SK-N-SH treated with all-trans-retinoic acid at 6 μM for 48 hours (cell line): ENCODE measurements at regions not wholly inside any gene's neighbourhood (a gene's known extent, or its start where the extent isn't known, plus 50 kb on each side); places are given as distances from the start of the nearest gene placed in this dataset.

Source experiments
- ATAC-seq: fragments of 200-7000 bp; cut with Tn5 transposase; 3 replicates; pipeline ENCODE4 v1.9.1; 2020; ENCODE audit warnings: mild to moderate bottlenecking, moderate library complexity
- ARNTL ChIP-seq: fragments of 450-650 bp; formaldehyde crosslinking; IDR thresholded peaks from 2 replicates; pipeline ENCODE4 v1.5.0; 2020; ENCODE audit warnings: low read depth, mild to moderate bottlenecking, moderate library complexity, borderline replicate concordance
- CSDC2 ChIP-seq: fragments of 250-450 bp; sonication (Bioruptor Pico); IDR thresholded peaks from 2 replicates; pipeline ENCODE4 v1.5.0; 2020; ENCODE audit warnings: mild to moderate bottlenecking, moderate library complexity
- ESRRG ChIP-seq: fragments of 250-450 bp; sonication (Bioruptor Pico); IDR thresholded peaks from 2 replicates; pipeline ENCODE4 v1.6.1; 2021; ENCODE audit warnings: mild to moderate bottlenecking
- GLIS3 ChIP-seq: fragments of 250-450 bp; sonication (Bioruptor Pico); IDR thresholded peaks from 2 replicates; pipeline ENCODE4 v1.5.0; 2020; ENCODE audit warnings: mild to moderate bottlenecking, moderate library complexity
- ISL1 ChIP-seq: fragments of 250-450 bp; sonication (Bioruptor Pico); IDR thresholded peaks from 2 replicates; pipeline ENCODE4 v2.1.2; 2022; ENCODE audit warnings: mild to moderate bottlenecking, moderate library complexity
- OSR1 ChIP-seq: fragments of 250-450 bp; sonication (Bioruptor Pico); IDR thresholded peaks from 2 replicates; pipeline ENCODE4 v1.8.0; 2022; ENCODE audit warnings: moderate library complexity, mild to moderate bottlenecking, inconsistent platforms
- PPARA ChIP-seq: fragments of 250-450 bp; sonication (Bioruptor Pico); IDR thresholded peaks from 2 replicates; pipeline ENCODE4 v1.5.0; 2020; ENCODE audit warnings: mild to moderate bottlenecking, borderline replicate concordance
- RARB ChIP-seq: fragments of 250-450 bp; sonication (Bioruptor Pico); IDR thresholded peaks from 2 replicates; pipeline ENCODE4 v1.8.0; 2021; ENCODE audit warnings: mild to moderate bottlenecking, moderate library complexity
- SNAI2 ChIP-seq: fragments of 250-450 bp; sonication (Bioruptor Pico); IDR thresholded peaks from 2 replicates; pipeline ENCODE4 v1.5.0; 2020; ENCODE audit warnings: mild to moderate bottlenecking, moderate library complexity
- TCF4 ChIP-seq: fragments of 250-450 bp; sonication (Bioruptor Pico); IDR thresholded peaks from 2 replicates; pipeline ENCODE4 v1.8.0; 2021; ENCODE audit warnings: mild to moderate bottlenecking, moderate library complexity, borderline replicate concordance
- TOX ChIP-seq: fragments of 250-450 bp; sonication (Bioruptor Pico); IDR thresholded peaks from 2 replicates; pipeline ENCODE4 v1.8.0; 2021; ENCODE audit warnings: mild to moderate bottlenecking, moderate library complexity, borderline replicate concordance
- ZC3H10 ChIP-seq: fragments of 250-450 bp; sonication (Bioruptor Pico); IDR thresholded peaks from 2 replicates; pipeline ENCODE4 v1.5.1; 2021; ENCODE audit warnings: mild to moderate bottlenecking, moderate library complexity
- ZFP3 ChIP-seq: fragments of 250-450 bp; sonication (Bioruptor Pico); IDR thresholded peaks from 2 replicates; pipeline ENCODE4 v1.5.0; 2020; ENCODE audit warnings: mild to moderate bottlenecking, moderate library complexity
- ZFP30 ChIP-seq: fragments of 450-650 bp; formaldehyde crosslinking; IDR thresholded peaks from 2 replicates; pipeline ENCODE4 v1.5.0; 2022; ENCODE audit warnings: mild to moderate bottlenecking, moderate library complexity
- ZNF565 ChIP-seq: fragments of 450-650 bp; formaldehyde crosslinking; conservative IDR thresholded peaks from 2 replicates; pipeline ENCODE4 v1.5.0; 2020; ENCODE audit warnings: low read depth, mild to moderate bottlenecking, moderate library complexity
- ZNF70 ChIP-seq: fragments of 450-650 bp; formaldehyde crosslinking; IDR thresholded peaks from 2 replicates; pipeline ENCODE4 v1.5.0; 2020; ENCODE audit warnings: mild to moderate bottlenecking, moderate library complexity
- ZNF8 ChIP-seq: fragments of 450-650 bp; formaldehyde crosslinking; IDR thresholded peaks from 2 replicates; pipeline ENCODE4 v1.5.0; 2020; ENCODE audit warnings: mild to moderate bottlenecking, moderate library complexity
- TF ChIP-seq, protein P1 (sequence below): fragments of 250-450 bp; sonication (Bioruptor Pico); IDR thresholded peaks from 2 replicates; pipeline ENCODE4 v1.5.0; 2020; ENCODE audit warnings: mild to moderate bottlenecking, moderate library complexity
- TF ChIP-seq, protein P2 (sequence below): fragments of 250-450 bp; sonication (Bioruptor Pico); IDR thresholded peaks from 2 replicates; pipeline ENCODE4 v1.5.1; 2021; ENCODE audit warnings: mild to moderate bottlenecking, moderate library complexity
- TF ChIP-seq, protein P3 (sequence below): fragments of 250-450 bp; sonication (Bioruptor Pico); IDR thresholded peaks from 2 replicates; pipeline ENCODE4 v1.5.1; 2020; ENCODE audit warnings: low read depth, mild to moderate bottlenecking, moderate library complexity
- TF ChIP-seq, protein P4 (sequence below): fragments of 250-450 bp; sonication (Bioruptor Pico); IDR thresholded peaks from 2 replicates; pipeline ENCODE4 v1.8.0; 2021; ENCODE audit warnings: low read depth, mild to moderate bottlenecking, moderate library complexity, borderline replicate concordance

DNA sequence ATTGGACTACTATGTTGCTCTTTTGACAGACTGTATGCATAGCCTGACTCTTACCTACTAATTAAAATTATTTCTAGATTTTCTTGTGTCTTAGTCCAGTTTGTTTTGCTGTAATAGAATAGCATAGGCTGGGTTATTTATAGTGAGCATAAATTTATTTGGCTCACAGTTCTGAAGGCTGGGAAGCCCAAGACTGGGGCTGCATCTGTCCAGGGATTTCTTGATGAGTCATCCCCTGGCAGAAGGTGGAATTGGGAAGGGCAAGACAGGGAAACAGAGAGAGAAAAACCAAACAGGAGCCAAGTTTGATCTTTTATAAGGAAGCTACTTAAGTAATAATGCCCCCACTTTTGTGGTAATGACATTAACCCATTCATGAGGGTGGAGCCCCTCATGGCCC, 759.2 kb upstream of the LRFN5 start:
- TF ChIP-seq ZFP3 (CRISPR knock-in tag) (no peak), ZNF8 (CRISPR knock-in tag) (no peak), ISL1 (CRISPR knock-in tag) (no peak), ZNF565 (CRISPR knock-in tag) (no peak), TCF4 (CRISPR knock-in tag) (no peak), CSDC2 (CRISPR knock-in tag) (no peak), RARB (CRISPR knock-in tag) (no peak), ESRRG (CRISPR knock-in tag) (no peak), TOX (CRISPR knock-in tag) (no peak), ZC3H10 (CRISPR knock-in tag) (no peak), SNAI2 (no peak), ARNTL (CRISPR knock-in tag) (no peak), OSR1 (no peak)
- TF ChIP-seq, protein P1, sequence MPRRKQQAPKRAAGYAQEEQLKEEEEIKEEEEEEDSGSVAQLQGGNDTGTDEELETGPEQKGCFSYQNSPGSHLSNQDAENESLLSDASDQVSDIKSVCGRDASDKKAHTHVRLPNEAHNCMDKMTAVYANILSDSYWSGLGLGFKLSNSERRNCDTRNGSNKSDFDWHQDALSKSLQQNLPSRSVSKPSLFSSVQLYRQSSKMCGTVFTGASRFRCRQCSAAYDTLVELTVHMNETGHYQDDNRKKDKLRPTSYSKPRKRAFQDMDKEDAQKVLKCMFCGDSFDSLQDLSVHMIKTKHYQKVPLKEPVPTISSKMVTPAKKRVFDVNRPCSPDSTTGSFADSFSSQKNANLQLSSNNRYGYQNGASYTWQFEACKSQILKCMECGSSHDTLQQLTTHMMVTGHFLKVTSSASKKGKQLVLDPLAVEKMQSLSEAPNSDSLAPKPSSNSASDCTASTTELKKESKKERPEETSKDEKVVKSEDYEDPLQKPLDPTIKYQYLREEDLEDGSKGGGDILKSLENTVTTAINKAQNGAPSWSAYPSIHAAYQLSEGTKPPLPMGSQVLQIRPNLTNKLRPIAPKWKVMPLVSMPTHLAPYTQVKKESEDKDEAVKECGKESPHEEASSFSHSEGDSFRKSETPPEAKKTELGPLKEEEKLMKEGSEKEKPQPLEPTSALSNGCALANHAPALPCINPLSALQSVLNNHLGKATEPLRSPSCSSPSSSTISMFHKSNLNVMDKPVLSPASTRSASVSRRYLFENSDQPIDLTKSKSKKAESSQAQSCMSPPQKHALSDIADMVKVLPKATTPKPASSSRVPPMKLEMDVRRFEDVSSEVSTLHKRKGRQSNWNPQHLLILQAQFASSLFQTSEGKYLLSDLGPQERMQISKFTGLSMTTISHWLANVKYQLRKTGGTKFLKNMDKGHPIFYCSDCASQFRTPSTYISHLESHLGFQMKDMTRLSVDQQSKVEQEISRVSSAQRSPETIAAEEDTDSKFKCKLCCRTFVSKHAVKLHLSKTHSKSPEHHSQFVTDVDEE = no peak
- TF ChIP-seq, protein P2, sequence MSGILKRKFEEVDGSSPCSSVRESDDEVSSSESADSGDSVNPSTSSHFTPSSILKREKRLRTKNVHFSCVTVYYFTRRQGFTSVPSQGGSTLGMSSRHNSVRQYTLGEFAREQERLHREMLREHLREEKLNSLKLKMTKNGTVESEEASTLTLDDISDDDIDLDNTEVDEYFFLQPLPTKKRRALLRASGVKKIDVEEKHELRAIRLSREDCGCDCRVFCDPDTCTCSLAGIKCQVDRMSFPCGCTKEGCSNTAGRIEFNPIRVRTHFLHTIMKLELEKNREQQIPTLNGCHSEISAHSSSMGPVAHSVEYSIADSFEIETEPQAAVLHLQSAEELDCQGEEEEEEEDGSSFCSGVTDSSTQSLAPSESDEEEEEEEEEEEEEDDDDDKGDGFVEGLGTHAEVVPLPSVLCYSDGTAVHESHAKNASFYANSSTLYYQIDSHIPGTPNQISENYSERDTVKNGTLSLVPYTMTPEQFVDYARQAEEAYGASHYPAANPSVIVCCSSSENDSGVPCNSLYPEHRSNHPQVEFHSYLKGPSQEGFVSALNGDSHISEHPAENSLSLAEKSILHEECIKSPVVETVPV = no peak
- TF ChIP-seq, protein P3, sequence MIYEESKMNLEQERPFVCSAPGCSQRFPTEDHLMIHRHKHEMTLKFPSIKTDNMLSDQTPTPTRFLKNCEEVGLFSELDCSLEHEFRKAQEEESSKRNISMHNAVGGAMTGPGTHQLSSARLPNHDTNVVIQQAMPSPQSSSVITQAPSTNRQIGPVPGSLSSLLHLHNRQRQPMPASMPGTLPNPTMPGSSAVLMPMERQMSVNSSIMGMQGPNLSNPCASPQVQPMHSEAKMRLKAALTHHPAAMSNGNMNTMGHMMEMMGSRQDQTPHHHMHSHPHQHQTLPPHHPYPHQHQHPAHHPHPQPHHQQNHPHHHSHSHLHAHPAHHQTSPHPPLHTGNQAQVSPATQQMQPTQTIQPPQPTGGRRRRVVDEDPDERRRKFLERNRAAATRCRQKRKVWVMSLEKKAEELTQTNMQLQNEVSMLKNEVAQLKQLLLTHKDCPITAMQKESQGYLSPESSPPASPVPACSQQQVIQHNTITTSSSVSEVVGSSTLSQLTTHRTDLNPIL (CRISPR knock-in tag) = no peak
- ATAC-seq = no peak

DNA sequence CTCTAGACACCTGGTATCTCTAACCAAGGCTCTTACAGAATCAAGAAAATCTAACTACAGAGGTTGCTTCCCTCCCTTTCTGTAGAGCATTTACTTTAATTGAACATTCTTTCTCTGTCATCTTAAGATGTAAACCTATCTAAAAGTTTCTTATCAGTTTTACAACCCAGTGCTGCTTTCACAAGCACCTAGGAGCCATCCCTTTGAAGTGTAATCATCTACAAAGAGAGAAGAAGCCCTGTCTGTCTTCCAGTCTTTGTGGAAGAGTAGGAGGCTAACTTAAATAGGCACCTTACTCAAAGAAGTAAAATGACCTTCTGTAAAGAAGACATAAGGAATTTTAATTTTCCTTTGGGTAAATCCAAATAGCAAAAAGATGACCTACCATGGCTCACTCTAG, 763.9 kb upstream of the LRFN5 start:
- TF ChIP-seq, protein P3 (CRISPR knock-in tag) = no peak
- TF ChIP-seq GLIS3 (CRISPR knock-in tag) (no peak), PPARA (CRISPR knock-in tag) (no peak), ZNF565 (CRISPR knock-in tag) (no peak), RARB (CRISPR knock-in tag) (no peak), ZNF8 (CRISPR knock-in tag) (no peak), ISL1 (CRISPR knock-in tag) (no peak), SNAI2 (no peak)
- TF ChIP-seq, protein P4, sequence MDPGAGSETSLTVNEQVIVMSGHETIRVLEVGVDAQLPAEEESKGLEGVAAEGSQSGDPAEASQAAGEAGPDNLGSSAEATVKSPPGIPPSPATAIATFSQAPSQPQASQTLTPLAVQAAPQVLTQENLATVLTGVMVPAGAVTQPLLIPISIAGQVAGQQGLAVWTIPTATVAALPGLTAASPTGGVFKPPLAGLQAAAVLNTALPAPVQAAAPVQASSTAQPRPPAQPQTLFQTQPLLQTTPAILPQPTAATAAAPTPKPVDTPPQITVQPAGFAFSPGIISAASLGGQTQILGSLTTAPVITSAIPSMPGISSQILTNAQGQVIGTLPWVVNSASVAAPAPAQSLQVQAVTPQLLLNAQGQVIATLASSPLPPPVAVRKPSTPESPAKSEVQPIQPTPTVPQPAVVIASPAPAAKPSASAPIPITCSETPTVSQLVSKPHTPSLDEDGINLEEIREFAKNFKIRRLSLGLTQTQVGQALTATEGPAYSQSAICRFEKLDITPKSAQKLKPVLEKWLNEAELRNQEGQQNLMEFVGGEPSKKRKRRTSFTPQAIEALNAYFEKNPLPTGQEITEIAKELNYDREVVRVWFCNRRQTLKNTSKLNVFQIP (CRISPR knock-in tag) = no peak
- TF ChIP-seq, protein P1 = no peak
- ATAC-seq = no peak

DNA sequence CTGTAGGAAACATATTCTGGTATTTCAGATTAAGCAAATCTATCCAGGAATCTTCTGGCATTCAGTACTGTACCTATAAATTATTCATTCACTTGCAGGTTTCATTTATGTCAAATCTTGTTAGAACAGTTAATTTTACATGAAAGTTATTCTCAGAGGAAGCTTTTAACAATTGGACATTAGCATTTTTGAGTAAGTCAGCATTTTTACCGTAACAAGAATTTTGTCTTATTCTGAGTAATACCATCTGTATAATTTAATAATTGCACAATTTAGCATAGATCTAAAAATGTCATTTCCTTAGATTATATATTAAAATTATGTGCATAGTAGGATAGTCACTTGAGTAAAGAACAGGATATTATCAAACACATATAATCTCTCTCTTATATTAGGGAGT, 764.8 kb upstream of the LRFN5 start:
- ATAC-seq = no peak
- TF ChIP-seq TOX (CRISPR knock-in tag) (no peak), ZNF70 (CRISPR knock-in tag) (no peak), ZC3H10 (CRISPR knock-in tag) (no peak), PPARA (CRISPR knock-in tag) (no peak), ZFP30 (no peak), ZNF565 (CRISPR knock-in tag) (no peak), GLIS3 (CRISPR knock-in tag) (no peak), ARNTL (CRISPR knock-in tag) (no peak), ISL1 (CRISPR knock-in tag) (no peak)
- TF ChIP-seq, protein P1 = no peak
- TF ChIP-seq, protein P2 = no peak
